Mesodermal cell (in vitro differentiated cells): ENCODE measurements at regions not wholly inside any gene's neighbourhood (a gene's known extent, or its start where the extent isn't known, plus 50 kb on each side); places are given as distances from the start of the nearest gene placed in this dataset.

Source experiments
- H3K27ac ChIP-seq: 2 replicates; pipeline ENCODE4 v1.7.0; 2013; ENCODE audit warnings: mild to moderate bottlenecking, low read depth, low read length, moderate library complexity; ENCODE audit not compliant: severe bottlenecking
- H3K36me3 ChIP-seq: 2 replicates; pipeline ENCODE4 v1.7.1; 2013; ENCODE audit warnings: mild to moderate bottlenecking, low read length, moderate library complexity; ENCODE audit not compliant: control insufficient read depth, insufficient read depth
- H3K4me1 ChIP-seq: one replicate; pipeline ENCODE4 v1.7.1; 2013; ENCODE audit warnings: mild to moderate bottlenecking, low read length; ENCODE audit not compliant: insufficient read depth, control insufficient read depth, poor library complexity, severe bottlenecking
- H3K4me3 ChIP-seq: 2 replicates; pipeline ENCODE4 v1.7.0; 2013; ENCODE audit warnings: low read length, control low read depth, mild to moderate bottlenecking; ENCODE audit not compliant: insufficient read depth, poor library complexity, severe bottlenecking; ENCODE audit errors: extremely low read depth
- H3K9me3 ChIP-seq: 2 replicates; pipeline ENCODE4 v1.7.1; 2013; ENCODE audit warnings: mild to moderate bottlenecking, low read length, moderate library complexity; ENCODE audit not compliant: control insufficient read depth
- WGBS, 2 experiments: methylation state at CpG; one replicate each; pipeline ENCODE4 v1.1.5; 2013; ENCODE audit warnings: missing lambda C conversion rate in 2 of 2; ENCODE audit not compliant: insufficient coverage in 2 of 2; 5-methylcytosine and 5-hydroxymethylcytosine counted together

GRCh38 chr10:78391585-78391984 is 357.9 kb downstream of the RPS24 start:
- Histone ChIP-seq H3K27ac (no peak overlapping the region), H3K4me1 (no peaks in the 10 kb centered on the region), H3K9me3 (no peaks in the 10 kb centered on the region), H3K36me3 (no peaks in the 10 kb centered on the region), H3K4me3 (no peak overlapping the region)
- 96 to 97% methylated on average over 7 of the region's 7 CpGs for WGBS, 2 experiments

GRCh38 chr10:78392197-78392596 is 358.5 kb downstream of the RPS24 start:
- WGBS, 2 experiments = no CpG with 5 or more reads among the region's 2 CpGs
- Histone ChIP-seq H3K4me3 (no peak overlapping the region), H3K36me3 (no peaks in the 10 kb centered on the region), H3K4me1 (no peaks in the 10 kb centered on the region), H3K27ac (no peak overlapping the region), H3K9me3 (no peaks in the 10 kb centered on the region)

- Histone ChIP-seq H3K4me3 (no peak overlapping the region), H3K36me3 (no peaks in the 10 kb centered on the region), H3K27ac (no peak overlapping the region)
These were observed 359.4 kb downstream of the RPS24 start for GRCh38 chr10:78393094-78393493.

GRCh38 chr10:78394047-78394446 is 360.4 kb downstream of the RPS24 start:
- Histone ChIP-seq H3K9me3 (no peaks in the 10 kb centered on the region), H3K4me3 (no peak overlapping the region), H3K36me3 (no peaks in the 10 kb centered on the region), H3K27ac (no peak overlapping the region), H3K4me1 (no peaks in the 10 kb centered on the region)
- WGBS, 2 experiments = 87 to 90% methylated on average over 4 of the region's 4 CpGs

More at GRCh38 chr10:78393094-78393493, 359.4 kb downstream of the RPS24 start:
- no peaks in the 10 kb centered on the region for H3K9me3 ChIP-seq
- no peaks in the 10 kb centered on the region for H3K4me1 ChIP-seq

- WGBS, 2 experiments = 93% methylated on average over 3 of the region's 4 CpGs; no CpG with 5 or more reads in 1 of the 2 experiments
- no peak overlapping the region for H3K4me3 ChIP-seq
- H3K4me1 ChIP-seq = no peaks in the 10 kb centered on the region
- H3K9me3 ChIP-seq = no peaks in the 10 kb centered on the region
- H3K27ac ChIP-seq = no peak overlapping the region
- no peaks in the 10 kb centered on the region for H3K36me3 ChIP-seq
These were observed 361.5 kb downstream of the RPS24 start for GRCh38 chr10:78395162-78395561.

- 90% methylated on average over 2 of the region's 4 CpGs; no CpG with 5 or more reads in 1 of the 2 experiments for WGBS, 2 experiments
- H3K36me3 ChIP-seq = no peaks in the 10 kb centered on the region
These were observed 363.1 kb downstream of the RPS24 start for GRCh38 chr10:78396754-78397153.

GRCh38 chr10:78397786-78398185 is 364.1 kb downstream of the RPS24 start:
- Histone ChIP-seq H3K4me3 (no peak overlapping the region), H3K4me1 (peaks cover 14% of the 10 kb centered on the region), H3K27ac (no peak overlapping the region), H3K9me3 (no peaks in the 10 kb centered on the region), H3K36me3 (no peaks in the 10 kb centered on the region)
- 83 to 86% methylated on average over 1 of the region's 2 CpGs for WGBS, 2 experiments

More at GRCh38 chr10:78396754-78397153, 363.1 kb downstream of the RPS24 start:
- Histone ChIP-seq H3K4me3 (no peak overlapping the region), H3K27ac (no peak overlapping the region), H3K4me1 (peaks cover 5% of the 10 kb centered on the region), H3K9me3 (no peaks in the 10 kb centered on the region)

- 69% methylated on average over 2 of the region's 2 CpGs; no CpG with 5 or more reads in 1 of the 2 experiments for WGBS, 2 experiments
- Histone ChIP-seq H3K4me3 (no peak overlapping the region), H3K9me3 (no peaks in the 10 kb centered on the region)
These were observed 364.7 kb downstream of the RPS24 start for GRCh38 chr10:78398382-78398781.

GRCh38 chr10:78401624-78402367 is 368.1 kb downstream of the RPS24 start:
- H3K9me3 ChIP-seq = no peaks in the 10 kb centered on the region
- no peaks in the 10 kb centered on the region for H3K36me3 ChIP-seq
- 43 to 45% methylated on average over 13 of the region's 13 CpGs for WGBS, 2 experiments
- no peak overlapping the region for H3K4me3 ChIP-seq
- H3K27ac ChIP-seq = peak overlapping the region; percentile 47
- H3K4me1 ChIP-seq = peaks cover 17% of the 10 kb centered on the region

More at GRCh38 chr10:78398382-78398781, 364.7 kb downstream of the RPS24 start:
- peaks cover 14% of the 10 kb centered on the region for H3K4me1 ChIP-seq
- no peaks in the 10 kb centered on the region for H3K36me3 ChIP-seq
- no peak overlapping the region for H3K27ac ChIP-seq

GRCh38 chr10:78402591-78402990 is 368.9 kb downstream of the RPS24 start:
- no peak overlapping the region for H3K4me3 ChIP-seq
- 57 to 75% methylated on average over 4 of the region's 4 CpGs for WGBS, 2 experiments
- no peaks in the 10 kb centered on the region for H3K9me3 ChIP-seq
- peaks cover 23% of the 10 kb centered on the region for H3K4me1 ChIP-seq
- no peaks in the 10 kb centered on the region for H3K36me3 ChIP-seq
- H3K27ac ChIP-seq = peak overlapping the region; percentile 24

- Histone ChIP-seq H3K27ac (no peak overlapping the region), H3K9me3 (no peaks in the 10 kb centered on the region), H3K4me1 (peaks cover 25% of the 10 kb centered on the region), H3K36me3 (no peaks in the 10 kb centered on the region), H3K4me3 (no peak overlapping the region)
- WGBS, 2 experiments = 97 to 100% methylated on average over 3 of the region's 6 CpGs
These were observed 370.1 kb downstream of the RPS24 start for GRCh38 chr10:78403781-78404180.
